SK-N-DZ (cell line): ENCODE measurements at regions not wholly inside any gene's neighbourhood (a gene's known extent, or its start where the extent isn't known, plus 50 kb on each side); places are given as distances from the start of the nearest gene placed in this dataset.
"Not testable (repeated sequence)": the region's sequence is repeated elsewhere in the genome, so short reads cannot be mapped to it uniquely, and the experiment has no call there.

Experiments used
- DNase-seq: peaks from one replicate; pipeline ENCODE4 v3.0.0-alpha.2; 2015; ENCODE audit warnings: low spot score
- small RNA-seq, 2 experiments: library from RNA; depleted of rRNA; stranded (forward); fragments of <200 nt; gene quantifications; one replicate each; pipeline ENCODE3, GENCODE V24; 2014

GRCh38 chr10:133785846-133786602, 159.4 kb upstream of the FRG2B start:
- DNase-seq: peak; percentile 0

DNA sequence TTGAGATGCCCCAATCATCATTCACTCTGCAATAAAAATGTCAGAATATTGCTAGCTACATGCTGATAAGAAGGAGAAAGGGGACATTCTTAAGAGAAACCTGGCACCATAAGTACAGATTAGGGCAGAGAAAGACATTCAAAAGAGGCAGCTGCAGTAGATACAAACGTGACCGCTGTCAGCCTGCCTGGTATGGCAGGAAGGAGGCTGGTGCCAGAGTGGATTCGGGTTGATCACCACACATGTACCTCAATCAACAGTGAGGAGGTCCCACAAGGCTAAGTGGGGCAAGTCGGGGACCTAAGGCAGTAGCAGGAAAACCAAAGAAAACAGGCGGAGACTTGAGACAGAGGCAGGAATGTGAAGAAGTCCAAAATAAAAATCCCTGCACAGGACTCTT, 158.6 kb upstream of the FRG2B start:
- DNase-seq: not testable (repeated sequence)

DNA sequence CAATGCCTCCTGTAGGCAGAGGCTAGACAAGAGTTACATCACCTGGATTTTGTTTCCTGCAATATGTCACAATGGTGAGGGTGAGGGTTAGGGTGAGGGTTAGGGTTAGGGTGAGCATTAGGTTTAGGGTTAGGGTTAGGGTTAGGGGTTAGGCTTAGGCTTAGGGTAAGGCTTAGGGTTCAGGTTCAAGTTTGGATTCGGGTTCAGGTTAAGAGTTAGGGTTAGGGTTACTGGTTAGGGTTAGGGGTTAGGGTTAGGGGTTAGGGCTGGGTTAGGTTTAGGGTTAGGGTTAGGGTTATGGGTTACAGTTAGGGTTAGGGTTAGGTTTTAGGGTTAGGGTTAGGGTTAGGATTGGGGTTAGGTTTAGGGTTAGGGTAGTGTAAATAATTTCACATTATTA, 138.7 kb upstream of the FRG2B start:
- not testable (repeated sequence) for DNase-seq

DNA sequence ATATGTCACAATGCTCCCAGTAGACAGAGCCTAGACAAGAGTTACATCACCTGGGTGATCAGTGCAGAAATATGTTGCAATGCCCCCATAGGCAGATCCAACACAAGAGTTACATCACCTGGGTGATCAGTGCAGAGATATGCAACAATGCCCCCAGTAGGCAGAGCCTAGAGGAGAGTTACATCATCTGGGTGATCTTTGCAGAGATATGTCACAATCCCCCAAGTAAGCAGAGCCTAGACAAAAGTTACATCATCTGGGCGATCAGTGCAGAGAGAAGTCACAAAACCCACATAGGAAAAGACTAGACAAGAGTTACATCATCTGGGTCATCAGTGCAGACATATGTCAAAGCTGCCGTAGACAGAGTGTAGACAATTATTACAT, 138.2 kb upstream of the FRG2B start:
- DNase-seq: not testable (repeated sequence)

DNA sequence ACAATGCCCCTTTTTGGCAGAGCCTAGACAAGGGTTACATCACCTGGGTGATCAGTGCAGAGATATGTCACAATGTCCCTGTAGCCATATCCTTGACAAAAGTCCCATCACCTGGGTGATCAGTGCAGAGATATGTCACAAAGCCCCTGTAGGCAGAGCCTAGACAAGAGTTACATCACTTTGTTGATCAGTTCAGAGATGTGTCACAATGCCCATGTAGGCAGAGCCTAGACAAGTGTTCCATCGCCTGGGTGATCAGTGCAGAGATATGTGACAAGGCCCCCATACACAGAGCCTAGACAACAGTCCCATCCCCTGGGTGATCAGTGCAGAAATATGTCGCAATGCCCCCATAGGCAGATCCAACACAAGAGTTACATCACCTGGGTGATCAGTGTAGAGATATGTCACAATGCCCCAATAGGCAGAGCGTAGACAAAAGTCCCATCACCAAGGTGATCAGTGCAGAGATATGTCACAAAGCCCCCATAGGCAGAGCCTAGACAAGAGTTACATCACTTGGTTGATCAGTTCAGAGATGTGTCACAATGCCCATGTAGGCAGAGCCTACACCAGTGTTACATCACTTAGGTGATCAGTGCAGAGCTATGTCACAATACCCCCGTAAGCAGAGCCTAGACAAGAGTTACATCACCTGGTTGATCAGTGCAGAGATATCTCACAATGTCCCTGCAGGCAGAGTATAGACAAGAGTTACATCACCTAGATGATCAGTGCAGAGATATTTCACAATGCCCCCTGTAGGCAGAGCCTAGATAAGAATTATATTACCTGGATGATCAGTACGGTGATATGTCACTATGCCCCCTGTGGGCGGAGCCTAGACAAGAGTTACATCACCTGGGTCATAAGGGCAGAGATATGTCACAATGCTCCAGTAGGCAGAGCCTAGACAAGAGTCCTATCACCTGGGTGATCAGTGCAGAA, 137.6 kb upstream of the FRG2B start:
- DNase-seq: peak; percentile 0

DNA sequence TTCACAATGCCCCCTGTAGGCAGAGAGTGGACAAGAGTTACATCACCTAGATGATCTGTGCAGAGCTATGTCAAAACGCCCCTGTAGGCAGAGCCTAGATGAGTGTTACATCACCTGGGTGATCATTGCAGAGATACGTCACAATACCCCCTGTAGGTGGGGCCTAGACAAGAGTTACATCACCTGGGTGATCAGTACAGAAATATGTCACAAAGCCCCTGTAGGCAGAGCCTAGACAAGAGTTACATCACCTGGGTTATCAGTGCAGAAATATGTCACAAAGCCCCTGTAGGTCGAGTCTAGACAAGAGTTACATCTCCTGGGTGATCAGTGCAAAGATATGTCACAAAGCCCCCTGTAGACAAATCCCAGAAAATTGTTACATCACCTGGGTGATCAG, 136.6 kb upstream of the FRG2B start:
- not testable (repeated sequence) for DNase-seq

DNA sequence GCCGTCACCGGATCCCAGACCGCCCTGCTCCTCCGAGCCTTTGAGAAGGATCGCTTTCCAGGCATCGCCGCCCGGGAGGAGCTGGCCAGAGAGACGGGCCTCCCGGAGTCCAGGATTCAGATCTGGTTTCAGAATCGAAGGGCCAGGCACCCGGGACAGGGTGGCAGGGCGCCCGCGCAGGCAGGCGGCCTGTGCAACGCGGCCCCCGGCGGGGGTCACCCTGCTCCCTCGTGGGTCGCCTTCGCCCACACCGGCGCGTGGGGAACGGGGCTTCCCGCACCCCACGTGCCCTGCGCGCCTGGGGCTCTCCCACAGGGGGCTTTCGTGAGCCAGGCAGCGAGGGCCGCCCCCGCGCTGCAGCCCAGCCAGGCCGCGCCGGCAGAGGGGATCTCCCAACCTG, 127.0 kb upstream of the FRG2B start:
- DNase-seq: not testable (repeated sequence)

Small RNAs in the stretch of these regions (small RNA-seq; reads per million reads assigned to genes)
- 0 reads per million in 2 experiments for gene BX322534.1
